Muscle of arm (tissue), 1 donor: ENCODE measurements at regions not wholly inside any gene's neighbourhood (a gene's known extent, or its start where the extent isn't known, plus 50 kb on each side); places are given as distances from the start of the nearest gene placed in this dataset.
"Not testable (repeated sequence)": the region's sequence is repeated elsewhere in the genome, so short reads cannot be mapped to it uniquely, and the experiment has no call there.

Source experiments
- DNase-seq: peaks from one replicate; pipeline ENCODE4 v3.0.0-alpha.2; 2013

DNA sequence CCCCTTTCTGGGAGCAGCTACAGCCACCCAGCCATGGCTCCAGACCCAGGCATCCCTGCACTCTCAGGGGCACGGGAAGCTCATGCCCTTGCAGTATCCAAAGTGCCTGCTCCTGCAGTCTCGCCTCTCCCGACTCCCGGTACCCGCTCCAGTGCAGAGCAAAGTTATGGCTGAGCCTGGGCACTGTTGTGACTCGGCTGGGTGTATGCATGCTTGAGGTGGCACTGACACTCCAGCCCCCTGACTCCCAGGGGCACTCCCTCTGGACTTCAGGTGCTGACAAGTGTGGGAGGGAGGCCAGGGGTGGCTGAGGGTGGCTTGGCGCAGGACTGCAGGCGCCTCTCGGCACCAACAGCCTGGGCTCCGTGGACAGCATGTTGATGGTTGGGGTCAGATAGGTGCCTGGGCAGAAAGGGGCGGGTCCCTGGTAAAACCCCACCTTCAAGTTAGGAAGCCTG, 580.1 kb upstream of the ADGRL2 start:
- DNase-seq, result no peak

DNA sequence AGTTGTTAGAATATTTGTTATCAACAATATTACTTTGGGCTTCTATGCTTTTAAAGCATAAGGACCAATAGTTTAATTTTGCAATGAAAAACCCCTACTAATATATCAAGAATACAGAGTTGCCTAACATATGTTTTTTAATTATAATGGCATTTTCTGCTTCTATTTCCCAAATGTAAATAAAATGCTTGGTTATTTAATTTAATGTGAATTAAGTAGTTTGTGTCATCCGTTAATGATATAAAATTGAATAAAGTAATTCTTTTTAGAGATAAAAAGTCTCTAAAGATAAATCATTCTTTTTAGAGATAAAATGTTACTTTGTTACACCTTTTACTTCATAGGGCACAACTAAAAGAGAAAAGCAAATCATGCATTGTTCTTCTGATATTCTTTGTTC, 583.7 kb upstream of the ADGRL2 start:
- no peak for DNase-seq

DNA sequence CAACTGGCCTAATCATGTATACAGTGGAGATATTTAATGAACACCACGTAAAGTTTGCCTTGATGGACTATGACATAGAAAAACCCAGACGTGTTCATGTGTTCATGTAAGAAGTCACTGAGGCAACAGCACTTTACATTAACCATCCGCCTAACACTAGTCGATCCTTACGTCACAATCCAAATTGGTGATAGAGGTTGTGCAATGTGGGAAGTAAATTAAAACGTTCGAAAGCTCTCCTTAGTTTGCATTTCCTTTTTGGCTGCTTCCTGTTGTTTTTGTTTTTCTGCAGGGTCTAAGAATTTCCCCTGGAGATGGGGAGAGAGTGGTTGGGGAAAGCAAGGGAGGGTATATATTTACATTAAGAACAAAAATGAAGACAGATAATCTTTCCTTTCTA, 587.5 kb upstream of the ADGRL2 start:
- no peak for DNase-seq

- no peak for DNase-seq
These were observed 591.3 kb upstream of the ADGRL2 start for GRCh38 chr1:81209461-81209860.

DNA sequence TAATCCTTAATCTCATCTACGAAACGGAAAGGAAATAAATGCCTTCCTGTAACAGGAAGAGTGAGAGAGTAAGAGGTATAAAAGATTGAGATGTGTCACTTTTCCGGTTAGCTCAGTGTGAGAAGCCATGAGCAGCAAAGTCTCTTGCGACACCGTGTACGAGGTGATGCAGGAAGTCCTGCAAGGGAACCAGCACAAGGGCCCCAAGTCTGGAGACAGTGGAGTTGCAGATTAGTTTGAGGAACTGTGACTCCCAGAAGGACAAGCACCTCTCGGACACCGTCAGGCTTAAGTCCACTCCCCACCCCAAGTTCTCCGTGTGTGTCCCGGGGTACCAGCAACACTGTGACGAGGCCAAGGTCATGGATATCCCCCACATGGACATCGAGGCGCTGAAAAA, 592.3 kb upstream of the ADGRL2 start:
- DNase-seq, result no peak

DNA sequence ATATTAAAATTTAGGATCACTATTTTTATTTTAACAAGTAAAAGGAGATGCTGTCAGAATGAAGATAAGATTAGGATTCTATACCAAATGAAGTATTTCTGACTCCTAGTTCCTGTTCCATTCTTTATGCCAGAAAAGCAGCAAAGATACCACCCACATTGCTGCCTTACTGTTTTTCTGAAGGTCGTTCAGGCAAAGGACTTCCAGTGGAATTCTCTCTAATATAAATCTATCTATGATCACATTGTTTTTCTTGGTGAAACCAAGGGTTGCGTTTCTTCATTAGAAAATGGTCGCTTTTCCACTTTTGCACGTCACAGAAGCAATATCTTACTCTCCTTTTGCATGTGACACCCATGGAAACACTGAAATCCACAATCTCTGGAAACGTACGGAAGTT, 594.8 kb upstream of the ADGRL2 start:
- no peak for DNase-seq

- DNase-seq, result no peak
These were observed 599.0 kb upstream of the ADGRL2 start for GRCh38 chr1:81201779-81202178.

DNA sequence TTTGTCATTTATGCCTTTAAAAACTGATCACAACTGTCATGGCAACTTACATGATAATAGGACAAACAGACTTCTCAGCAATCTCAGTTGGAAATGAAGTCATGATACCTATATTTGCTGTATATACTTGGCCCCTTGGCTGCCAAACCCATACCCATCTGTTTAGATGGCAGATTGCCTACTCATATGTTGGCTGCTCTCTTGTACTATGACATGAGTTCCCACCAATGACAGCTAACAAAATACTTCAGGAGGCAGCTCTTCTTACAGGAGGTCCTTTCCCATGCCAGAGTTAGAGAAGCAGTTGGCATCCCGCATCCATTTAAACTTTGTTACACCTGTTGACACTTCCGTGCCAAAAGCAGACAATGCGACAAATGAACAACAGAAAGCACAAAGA, 603.1 kb upstream of the ADGRL2 start:
- DNase-seq, result no peak

- no peak for DNase-seq
These were observed 607.8 kb upstream of the ADGRL2 start for GRCh38 chr1:81192647-81193642.

DNA sequence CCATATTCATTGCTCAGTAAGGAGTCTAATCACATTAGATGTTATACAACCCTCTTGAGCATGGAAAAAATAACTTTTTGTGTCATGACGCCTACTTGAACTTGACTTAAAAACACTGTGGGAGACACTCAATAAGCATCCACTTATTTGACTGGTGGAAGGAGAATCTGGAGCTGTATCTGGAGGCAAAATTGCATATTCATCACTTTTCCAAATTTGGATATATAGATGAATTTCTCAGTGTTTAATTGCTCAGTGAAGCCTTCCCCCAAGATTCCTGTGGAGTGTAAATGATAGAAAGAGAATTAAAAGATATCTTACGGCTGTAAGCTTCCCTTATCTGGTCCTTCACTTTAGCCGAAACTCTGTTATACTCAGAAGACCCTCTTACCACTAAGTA, 610.7 kb upstream of the ADGRL2 start:
- DNase-seq, result no peak

GRCh38 chr1:81187635-81188034, 613.1 kb upstream of the ADGRL2 start:
- no peak for DNase-seq

DNA sequence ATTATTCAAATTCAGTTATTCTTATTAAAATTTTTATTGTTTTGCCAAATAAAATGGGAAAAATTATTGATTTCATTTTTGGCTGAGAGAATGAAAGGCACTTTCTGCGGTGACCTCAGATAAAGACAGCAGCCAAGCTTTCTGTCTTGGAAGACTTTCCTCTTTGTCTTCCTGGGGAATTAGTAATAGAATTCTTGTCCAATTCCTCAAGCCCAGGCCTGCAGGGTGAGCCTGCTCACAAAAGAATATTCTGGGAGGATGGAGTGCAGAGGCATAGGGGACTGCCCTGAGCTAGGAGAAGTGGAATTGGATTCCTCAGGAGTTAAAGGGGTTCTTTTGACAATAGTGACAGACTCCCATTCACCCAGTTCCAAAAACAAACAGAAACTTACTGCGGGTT, 614.5 kb upstream of the ADGRL2 start:
- DNase-seq, result peak; percentile 63

DNA sequence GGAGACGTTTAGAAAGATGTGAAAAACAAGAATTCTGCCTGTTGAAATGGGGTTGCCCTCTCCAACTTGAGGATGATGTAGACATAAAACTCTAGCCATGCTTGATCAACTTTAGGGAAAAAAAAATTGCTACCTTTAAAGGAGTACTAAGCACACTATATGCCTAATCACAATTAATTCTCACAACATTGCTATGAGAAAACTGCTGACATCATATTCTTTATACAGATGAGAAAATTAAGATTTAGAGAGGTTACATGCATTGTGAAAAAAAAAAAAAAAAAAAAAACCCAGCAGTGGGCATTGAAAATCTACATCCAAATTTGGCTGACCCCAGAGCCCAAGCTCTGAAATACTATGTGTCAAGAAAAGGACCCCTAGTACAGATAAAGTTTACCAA, 617.2 kb upstream of the ADGRL2 start:
- no peak for DNase-seq

DNA sequence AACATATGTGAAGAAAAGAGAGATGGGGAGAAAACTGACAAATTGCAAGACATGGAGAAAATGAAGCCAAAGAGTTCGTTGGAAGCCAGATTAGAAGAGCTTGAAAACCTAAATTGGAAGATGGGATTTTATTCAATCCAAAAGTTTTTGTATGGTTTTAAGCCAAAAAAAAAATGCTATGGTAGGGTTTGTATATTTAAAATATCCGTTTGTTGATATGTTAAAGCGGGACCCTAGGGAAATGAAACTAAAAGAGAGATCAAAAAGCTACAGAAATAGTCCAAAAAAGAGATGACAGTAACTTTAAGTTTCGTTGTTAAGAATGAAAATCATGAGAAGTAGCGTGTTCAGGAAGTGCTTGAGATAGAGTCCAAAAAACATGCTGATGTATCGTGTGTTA, 617.7 kb upstream of the ADGRL2 start:
- peak; percentile 51 for DNase-seq

DNA sequence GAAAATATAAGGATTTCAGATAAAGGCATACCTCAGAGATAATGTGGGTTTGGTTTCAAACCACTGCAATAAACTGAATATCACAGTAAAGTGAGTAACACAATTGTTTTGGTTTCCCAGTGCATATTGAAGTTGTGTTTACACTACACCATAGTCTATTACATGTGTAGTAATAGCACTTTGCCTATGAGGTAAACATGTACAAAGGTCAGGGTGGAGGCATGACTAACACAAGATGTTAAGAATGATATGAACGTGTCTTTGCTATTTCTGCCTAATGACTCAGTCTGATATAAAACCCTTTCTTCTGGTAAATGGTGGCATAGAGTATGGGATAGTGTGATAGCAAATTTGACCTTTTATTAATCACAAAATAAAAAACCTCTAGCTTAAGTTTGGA, 621.5 kb upstream of the ADGRL2 start:
- DNase-seq, result no peak

DNA sequence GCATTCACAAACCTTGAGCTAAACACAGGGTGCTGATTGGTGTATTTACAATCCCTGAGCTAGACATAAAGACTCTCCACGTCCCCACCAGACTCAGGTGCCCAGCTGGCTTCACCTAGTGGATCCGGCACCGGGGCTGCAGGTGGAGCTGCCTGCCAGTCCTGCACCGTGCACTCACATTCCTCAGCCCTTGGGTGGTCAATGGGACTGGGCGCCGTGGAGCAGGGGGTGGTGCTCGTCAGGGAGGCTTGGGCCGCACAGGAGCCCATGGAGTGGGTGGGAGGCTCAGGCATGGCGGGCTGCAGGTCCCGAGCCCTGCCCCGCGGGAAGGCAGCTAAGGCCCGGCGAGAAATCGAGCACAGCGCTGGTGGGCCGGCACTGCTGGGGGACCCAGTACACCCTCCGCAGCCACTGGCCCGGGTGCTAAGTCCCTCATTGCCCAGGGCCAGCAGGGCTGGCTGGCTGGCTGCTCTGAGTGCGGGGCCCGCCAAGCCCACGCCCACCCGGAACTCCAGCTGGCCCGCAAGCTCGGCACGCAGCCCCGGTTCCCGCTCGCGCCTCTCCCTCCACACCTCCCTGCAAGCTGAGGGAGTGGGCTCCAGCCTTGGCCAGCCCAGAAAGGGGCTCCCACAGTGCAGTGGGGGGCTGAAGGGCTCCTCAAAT, 622.2 kb upstream of the ADGRL2 start:
- DNase-seq, result not testable (repeated sequence)

DNA sequence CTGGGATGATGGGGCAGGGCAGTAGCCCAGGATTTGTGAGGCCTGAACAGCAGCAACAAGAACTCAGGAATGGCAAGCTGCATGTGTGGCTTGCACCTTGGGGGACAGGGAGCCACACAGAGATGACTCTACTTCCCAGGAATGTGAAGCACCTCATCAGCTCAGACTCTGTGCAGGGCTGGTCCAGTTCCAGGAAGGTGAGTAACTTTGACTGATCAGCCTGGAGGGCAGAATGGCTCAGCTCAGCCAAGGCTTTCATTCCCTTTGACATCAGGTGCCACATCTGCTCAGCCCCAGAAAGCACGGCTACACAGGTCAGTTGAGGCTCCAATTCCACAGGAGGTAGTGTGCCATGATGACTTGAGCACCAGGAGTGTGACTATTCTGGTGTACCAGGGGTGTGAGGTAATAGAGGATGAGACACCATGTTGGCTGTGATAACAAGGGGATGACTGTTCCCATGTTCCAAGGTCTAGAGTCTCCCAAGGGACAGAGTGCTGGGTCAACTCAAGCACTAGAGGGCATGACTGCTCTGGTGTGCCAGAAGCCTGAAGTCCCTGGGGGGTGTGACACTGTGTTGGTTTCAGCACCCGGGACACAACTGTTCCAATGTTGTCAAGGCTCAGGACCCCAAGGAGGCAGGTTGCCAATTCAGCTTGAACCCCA, 625.8 kb upstream of the ADGRL2 start:
- no peak for DNase-seq

- no peak for DNase-seq
These were observed 626.7 kb upstream of the ADGRL2 start for GRCh38 chr1:81174052-81174451.

DNA sequence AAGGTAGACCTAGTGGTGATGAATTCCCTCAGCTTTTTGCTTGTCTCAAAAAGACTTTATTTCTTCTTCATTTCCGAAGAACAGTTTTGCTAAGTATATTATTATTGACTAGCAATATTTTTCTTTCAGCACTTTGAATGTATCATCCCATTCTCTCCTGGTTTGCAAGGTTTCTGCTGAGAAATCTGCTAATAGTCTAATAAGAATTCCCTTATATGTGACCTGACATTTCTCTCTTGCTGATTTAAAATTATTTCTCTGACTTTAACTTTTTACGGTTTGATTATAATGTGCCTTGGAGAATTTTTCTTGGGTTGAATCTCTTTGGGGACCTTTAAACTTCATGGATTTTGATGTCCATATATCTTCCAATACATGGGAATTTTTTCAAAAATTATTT, 628.3 kb upstream of the ADGRL2 start:
- no peak for DNase-seq

DNA sequence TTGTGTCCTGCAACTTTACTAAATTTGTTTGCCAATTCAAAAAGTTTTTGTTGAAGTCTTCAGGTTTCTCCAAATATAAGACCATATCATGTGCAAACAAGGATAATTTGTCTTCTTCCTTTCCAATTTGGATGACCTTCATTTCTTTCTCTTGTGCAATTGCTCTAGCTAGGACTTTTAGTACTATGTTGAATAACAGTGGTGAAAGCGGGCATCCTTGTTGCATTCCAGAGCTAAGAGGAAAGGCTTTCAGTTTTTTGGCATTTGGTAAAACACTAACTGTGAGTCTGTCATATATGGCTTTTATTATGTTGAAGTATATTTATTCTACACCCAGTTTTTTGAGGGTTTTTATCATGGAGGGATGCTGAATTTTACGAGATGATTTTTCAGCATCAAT, 630.0 kb upstream of the ADGRL2 start:
- DNase-seq, result no peak

DNA sequence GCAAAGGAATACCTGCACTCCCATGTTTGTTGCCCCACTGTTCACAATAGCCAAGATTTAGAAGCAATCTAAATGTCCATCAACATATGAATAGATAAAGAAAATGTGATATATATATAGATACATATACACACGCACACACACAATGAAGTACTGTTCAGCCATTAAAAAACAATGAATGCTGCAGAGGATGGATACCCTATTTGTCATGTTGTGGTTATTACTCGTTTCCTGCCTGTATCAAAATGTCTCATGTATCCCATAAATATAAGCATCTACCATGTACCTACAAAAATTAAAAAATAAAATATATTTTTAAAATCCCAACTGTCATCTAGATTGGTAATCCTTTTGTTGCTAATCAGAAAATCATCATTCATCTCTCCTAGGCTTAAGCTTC, 634.8 kb upstream of the ADGRL2 start:
- DNase-seq, result no peak

GRCh38 chr1:81160696-81161095, 640.0 kb upstream of the ADGRL2 start:
- DNase-seq, result no peak

DNA sequence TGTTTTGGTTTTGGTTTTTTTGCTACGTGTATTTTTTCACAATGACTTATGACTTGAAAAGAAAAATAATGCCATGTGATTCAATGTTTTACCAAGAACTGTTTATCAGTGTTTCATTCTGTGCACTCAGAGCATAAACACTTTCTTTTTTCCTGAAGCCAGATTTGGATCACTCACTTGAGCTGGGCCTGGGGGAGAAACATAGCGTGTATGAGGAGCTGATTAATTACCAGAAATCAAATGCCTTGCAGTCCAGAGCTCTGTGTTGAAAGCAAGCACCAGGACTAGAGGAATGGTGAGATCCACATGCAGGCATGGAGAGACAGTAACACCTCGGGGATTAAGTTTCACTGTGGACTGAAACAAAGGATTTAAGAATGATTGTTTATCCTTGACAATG, 642.1 kb upstream of the ADGRL2 start:
- DNase-seq, result no peak
